Esophagus muscularis mucosa (tissue), 4 donors: ENCODE measurements at regions not wholly inside any gene's neighbourhood (a gene's known extent, or its start where the extent isn't known, plus 50 kb on each side); places are given as distances from the start of the nearest gene placed in this dataset.

Experiments
- CTCF ChIP-seq, 3 experiments: fragments of 200-600 bp in 2 of 3; fragments of 450-650 bp in 1 of 3; sonication (generic) in 2 of 3; IDR thresholded peaks; one replicate each; pipeline ENCODE4 v1.5.1; 2017 to 2019; ENCODE audit warnings: antibody characterized with exemption in 3 of 3, mild to moderate bottlenecking in 2 of 3, moderate library complexity in 1 of 3
- EP300 ChIP-seq: sonication (generic); formaldehyde crosslinking; IDR thresholded peaks from one replicate; pipeline ENCODE4 v1.6.1; 2017; ENCODE audit warnings: antibody characterized with exemption
- POLR2AphosphoS5 ChIP-seq, 2 donors: sonication (generic); formaldehyde crosslinking; IDR thresholded peaks; one replicate each; pipeline ENCODE4 v1.6.1; 2017; ENCODE audit warnings: antibody characterized with exemption in 2 of 2

DNA sequence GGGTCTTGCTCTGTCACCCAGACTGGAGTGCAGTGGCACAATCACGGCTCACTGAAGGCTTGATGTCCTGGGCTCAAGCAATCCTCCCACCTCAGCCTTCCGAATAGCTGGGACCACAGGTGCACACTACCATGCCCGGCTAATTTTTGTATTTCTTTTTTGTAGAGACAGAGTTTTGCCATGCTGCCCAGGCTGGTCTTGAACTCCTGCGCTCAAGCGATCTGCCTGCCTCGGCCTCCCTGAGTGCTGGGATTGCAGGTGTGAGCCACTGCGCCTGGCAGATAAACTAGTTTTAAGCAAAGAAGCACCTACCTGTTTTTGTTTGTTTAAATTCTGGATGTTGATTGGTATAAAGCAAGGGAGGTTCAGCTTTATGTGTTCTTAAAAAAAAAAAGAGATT, 170.6 kb upstream of the GOLIM4 start:
- TF ChIP-seq CTCF (IDR thresholded peaks at IDR 0.05) (no peak), POLR2AphosphoS5 (IDR thresholded peaks at IDR 0.05) (no peak), EP300 (no peak)
